Type B pancreatic cell (in vitro differentiated cells): ENCODE measurements at regions not wholly inside any gene's neighbourhood (a gene's known extent, or its start where the extent isn't known, plus 50 kb on each side); places are given as distances from the start of the nearest gene placed in this dataset.
"Not testable (repeated sequence)": the region's sequence is repeated elsewhere in the genome, so short reads cannot be mapped to it uniquely, and the experiment has no call there.

Experiments
- DNase-seq: peaks from one replicate; pipeline ENCODE4 v3.0.0; 2021; ENCODE audit warnings: mixed read lengths; ENCODE audit not compliant: unreplicated experiment; ENCODE audit errors: extremely low spot score
- H3K27ac Mint-ChIP-seq: 2 replicates; pipeline ENCODE4 v1.8.0; 2021; ENCODE audit warnings: mild to moderate bottlenecking, mixed read lengths
- H3K27me3 Mint-ChIP-seq: 2 replicates; pipeline ENCODE4 v1.8.0; 2021; ENCODE audit warnings: mixed read lengths
- H3K36me3 Mint-ChIP-seq: 2 replicates; pipeline ENCODE4 v1.8.0; 2021; ENCODE audit warnings: mixed read lengths
- H3K4me1 Mint-ChIP-seq: one replicate; pipeline ENCODE4 v1.8.0; 2021; ENCODE audit warnings: mixed read lengths; ENCODE audit not compliant: unreplicated experiment
- H3K4me3 Mint-ChIP-seq: 2 replicates; pipeline ENCODE4 v1.8.0; 2021; ENCODE audit warnings: mild to moderate bottlenecking, mixed read lengths
- H3K9me3 Mint-ChIP-seq: 2 replicates; pipeline ENCODE4 v1.8.0; 2021; ENCODE audit warnings: mixed read lengths
- TF ChIP-seq, protein P1 (sequence below): fragments of 200-600 bp; sonication (generic); conservative IDR thresholded peaks from 2 replicates; pipeline ENCODE4 v1.5.0; 2021; ENCODE audit warnings: antibody characterized with exemption, mild to moderate bottlenecking

DNA sequence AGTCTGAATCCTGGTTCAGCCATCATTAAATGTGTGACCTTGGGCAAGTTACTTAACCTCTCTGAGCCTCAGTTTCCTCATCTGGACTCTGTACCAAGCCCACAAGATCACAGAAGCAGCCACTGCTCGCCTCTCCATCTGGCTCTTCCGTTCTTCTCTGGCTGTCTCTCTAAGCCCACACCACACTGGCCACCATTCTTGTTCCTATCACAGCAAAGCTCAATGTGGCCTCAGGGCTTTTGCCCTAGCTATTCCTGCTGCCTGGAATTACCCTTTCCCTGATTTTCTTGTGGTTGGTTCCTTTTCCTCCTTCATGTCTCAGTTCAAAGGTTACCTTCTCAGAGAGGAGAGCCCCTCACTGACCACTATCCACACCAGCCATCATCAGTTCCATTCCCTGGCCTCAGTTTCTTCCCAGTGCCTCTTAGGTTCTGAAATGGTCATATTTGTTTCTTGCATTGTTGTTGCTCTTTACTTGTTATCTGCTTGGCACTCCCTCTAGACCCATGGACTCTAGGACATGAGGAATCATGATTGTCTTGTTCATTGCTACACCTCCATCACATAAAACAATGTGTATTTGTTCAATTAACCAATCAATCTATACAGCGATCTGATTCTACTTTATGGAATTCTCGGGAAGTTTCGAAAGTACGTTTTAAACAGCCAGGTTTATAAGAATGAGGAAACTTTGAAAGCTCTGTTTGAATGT, 56.5 kb upstream of the PTPN1 start:
- Mint-ChIP-seq H3K36me3 (no peaks in the 10 kb centered on the region), H3K27ac (peak overlapping the region; percentile 1), H3K4me3 (no peak overlapping the region), H3K4me1 (peaks cover 17% of the 10 kb centered on the region), H3K27me3 (peaks cover 8% of the 10 kb centered on the region), H3K9me3 (peaks cover 3% of the 10 kb centered on the region)
- TF ChIP-seq, protein P1, sequence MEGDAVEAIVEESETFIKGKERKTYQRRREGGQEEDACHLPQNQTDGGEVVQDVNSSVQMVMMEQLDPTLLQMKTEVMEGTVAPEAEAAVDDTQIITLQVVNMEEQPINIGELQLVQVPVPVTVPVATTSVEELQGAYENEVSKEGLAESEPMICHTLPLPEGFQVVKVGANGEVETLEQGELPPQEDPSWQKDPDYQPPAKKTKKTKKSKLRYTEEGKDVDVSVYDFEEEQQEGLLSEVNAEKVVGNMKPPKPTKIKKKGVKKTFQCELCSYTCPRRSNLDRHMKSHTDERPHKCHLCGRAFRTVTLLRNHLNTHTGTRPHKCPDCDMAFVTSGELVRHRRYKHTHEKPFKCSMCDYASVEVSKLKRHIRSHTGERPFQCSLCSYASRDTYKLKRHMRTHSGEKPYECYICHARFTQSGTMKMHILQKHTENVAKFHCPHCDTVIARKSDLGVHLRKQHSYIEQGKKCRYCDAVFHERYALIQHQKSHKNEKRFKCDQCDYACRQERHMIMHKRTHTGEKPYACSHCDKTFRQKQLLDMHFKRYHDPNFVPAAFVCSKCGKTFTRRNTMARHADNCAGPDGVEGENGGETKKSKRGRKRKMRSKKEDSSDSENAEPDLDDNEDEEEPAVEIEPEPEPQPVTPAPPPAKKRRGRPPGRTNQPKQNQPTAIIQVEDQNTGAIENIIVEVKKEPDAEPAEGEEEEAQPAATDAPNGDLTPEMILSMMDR: no peak
- no peak for DNase-seq

DNA sequence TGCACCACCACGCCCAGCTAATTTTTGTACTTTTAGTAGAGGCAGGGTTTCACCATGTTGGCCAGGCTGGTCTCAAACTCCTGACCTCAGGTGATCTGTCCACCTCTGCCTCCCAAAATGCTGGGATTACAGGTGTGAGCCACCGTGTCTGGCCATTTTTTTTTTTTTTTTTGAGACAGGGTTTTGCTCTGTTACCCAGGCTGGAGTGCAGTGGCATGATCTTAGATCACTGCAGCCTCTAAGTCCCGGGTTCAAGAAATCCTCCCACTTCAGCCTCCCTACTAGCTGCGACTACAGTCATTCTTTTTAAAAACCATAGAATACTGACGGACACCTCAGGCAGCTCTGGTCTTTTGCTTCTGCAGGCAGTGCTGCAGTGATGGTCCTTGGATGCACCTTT, 54.9 kb upstream of the PTPN1 start:
- not testable (repeated sequence) for H3K27me3 Mint-ChIP-seq, H3K4me3 Mint-ChIP-seq, H3K9me3 Mint-ChIP-seq, DNase-seq, H3K27ac Mint-ChIP-seq, H3K36me3 Mint-ChIP-seq, H3K4me1 Mint-ChIP-seq

DNA sequence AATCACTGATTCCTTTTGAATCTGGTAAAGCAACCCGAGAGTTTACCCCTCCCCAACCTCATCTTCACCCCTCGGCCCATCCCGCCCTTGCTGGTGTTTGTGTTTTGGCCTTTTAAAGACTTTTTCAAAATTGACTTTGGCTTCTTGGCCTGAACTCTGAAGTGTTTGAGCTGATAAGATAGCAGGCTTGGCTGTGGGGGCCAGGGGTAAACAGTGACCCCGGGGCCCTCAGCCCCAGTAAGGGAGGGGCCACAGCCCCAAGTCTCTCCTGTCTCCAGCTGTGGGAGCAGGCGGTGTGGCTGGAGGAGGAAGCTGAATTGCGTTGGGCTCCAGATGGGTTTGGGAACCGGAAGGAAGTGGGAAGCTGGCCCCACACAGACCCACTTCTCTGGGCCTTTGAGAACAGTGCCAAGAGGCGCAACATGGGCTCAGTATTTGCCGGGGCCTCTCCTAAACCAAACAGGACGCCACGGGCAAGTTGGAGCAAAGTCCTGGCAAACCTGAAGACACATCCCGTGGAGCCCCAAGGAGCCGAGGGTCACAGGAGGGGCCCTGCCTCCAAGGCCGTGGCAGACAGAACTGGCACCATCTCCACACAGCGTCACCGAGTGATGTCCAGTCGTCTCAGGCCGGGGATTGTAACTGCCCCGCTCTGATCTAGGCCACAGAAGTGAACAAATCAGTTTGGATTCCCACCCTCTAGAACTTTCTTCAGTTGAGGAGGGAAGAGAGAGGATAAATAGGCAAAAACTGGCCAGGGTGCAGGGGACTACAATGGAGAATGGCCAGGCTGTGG, 54.3 kb upstream of the PTPN1 start:
- Mint-ChIP-seq H3K36me3 (no peaks in the 10 kb centered on the region), H3K4me1 (peaks cover 8% of the 10 kb centered on the region), H3K27me3 (peaks cover 2% of the 10 kb centered on the region), H3K9me3 (no peaks in the 10 kb centered on the region), H3K4me3 (no peak overlapping the region), H3K27ac (no peak overlapping the region)
- TF ChIP-seq, protein P1: no peak
- DNase-seq: no peak

DNA sequence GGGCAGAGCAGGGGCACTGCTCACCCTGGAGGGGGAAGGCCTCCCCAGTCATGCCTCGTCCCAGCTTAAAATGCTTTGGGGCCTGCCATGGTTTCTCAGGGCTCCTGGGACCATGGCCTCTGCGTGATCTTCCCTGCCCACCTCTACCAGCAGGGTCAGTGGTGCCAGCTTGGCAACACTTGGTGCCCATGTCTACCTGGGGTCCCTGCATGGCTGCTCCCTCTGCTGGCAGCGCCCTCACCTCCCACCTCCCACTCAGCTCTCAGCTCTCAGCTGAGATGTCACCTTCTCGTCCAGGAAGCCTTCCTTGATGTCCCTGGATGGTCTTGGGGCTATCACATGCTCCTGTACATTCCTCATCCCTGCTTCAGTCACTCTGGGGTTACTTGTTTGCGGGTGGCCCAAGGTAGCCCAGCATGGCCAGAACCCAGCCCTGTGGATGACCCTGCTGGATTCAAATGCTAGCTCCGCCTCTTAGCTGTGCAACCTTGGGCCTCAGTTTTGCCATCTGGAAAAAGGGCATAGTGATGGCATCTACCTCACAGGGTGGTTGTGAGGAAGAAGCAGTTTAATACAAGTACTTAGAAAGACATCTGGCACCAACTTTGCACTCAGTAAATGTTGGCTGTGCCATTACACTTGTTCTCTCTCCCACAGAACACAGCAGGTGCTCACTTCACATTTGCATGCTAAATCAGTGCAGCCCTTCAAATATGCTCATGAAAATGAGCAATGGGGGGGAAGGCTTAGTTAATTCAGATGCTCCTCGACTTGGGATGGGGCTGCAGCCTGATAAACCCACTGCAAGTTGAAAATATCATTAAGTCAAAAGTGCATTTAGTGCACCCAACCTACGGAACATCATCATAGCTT, 53.5 kb upstream of the PTPN1 start:
- DNase-seq: no peak
- Mint-ChIP-seq H3K36me3 (no peaks in the 10 kb centered on the region), H3K9me3 (no peaks in the 10 kb centered on the region), H3K27ac (peak overlapping the region; percentile 41), H3K4me1 (peaks cover 3% of the 10 kb centered on the region), H3K4me3 (no peak overlapping the region), H3K27me3 (no peaks in the 10 kb centered on the region)
- TF ChIP-seq, protein P1: no peak

DNA sequence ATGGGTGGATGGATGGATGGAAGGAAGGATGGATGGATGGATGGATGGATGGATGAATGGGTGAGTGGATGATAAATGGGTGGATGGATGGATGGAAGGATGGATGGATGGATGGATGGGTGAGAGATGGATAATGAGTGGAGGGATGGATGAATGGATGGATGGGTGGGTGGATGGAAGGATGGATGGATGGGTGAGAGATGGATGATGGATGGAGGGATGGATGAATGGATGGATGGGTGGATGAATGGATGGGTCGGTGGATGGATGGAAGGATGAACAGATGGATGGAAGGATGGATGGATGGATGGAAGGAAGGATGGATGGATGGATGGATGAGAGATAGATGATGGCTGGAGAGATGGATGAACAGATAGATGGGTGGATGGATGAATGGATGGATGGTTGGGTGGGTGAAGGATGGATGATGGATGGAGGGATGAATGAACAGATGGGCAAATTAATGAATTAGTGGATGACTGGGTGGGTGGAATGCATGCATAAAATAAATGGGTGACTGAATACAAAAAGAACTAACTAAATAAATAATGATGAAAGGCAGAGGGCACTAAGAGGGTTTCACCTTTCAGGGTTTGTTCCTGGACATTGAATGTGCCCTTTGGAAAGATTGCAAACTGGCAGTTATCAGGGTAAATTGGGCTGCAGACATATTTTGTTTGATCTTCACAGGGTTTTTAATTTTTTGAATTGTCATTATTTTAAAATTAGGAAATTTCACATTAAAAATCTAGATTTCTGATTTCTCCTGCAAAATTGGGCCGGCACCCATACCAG, 50.9 kb upstream of the PTPN1 start:
- Mint-ChIP-seq H3K27ac (no peak overlapping the region), H3K36me3 (no peaks in the 10 kb centered on the region), H3K27me3 (no peaks in the 10 kb centered on the region), H3K9me3 (no peaks in the 10 kb centered on the region), H3K4me1 (peaks cover 7% of the 10 kb centered on the region), H3K4me3 (no peak overlapping the region)
- DNase-seq: no peak
- TF ChIP-seq, protein P1: no peak
